Mucosa of rectum (tissue), 2 donors: ENCODE measurements at regions not wholly inside any gene's neighbourhood (a gene's known extent, or its start where the extent isn't known, plus 50 kb on each side); places are given as distances from the start of the nearest gene placed in this dataset.

Source experiments
- H3K27ac ChIP-seq, 2 donors: one replicate each; pipeline ENCODE4 v1.7.0; 2013; ENCODE audit warnings: inconsistent platforms in 2 of 2, low read depth in 2 of 2, low read length in 2 of 2
- H3K27me3 ChIP-seq, 2 donors: one replicate each; pipeline ENCODE4 v1.7.0; 2013; ENCODE audit warnings: low read length in 2 of 2; ENCODE audit not compliant: control insufficient read depth in 2 of 2, insufficient read depth in 2 of 2
- H3K36me3 ChIP-seq, 2 donors: one replicate each; pipeline ENCODE4 v1.7.0; 2013; ENCODE audit warnings: low read length in 2 of 2; ENCODE audit not compliant: control insufficient read depth in 2 of 2, insufficient read depth in 2 of 2
- H3K4me1 ChIP-seq, 2 donors: one replicate each; pipeline ENCODE4 v1.7.0; 2013; ENCODE audit warnings: low read length in 2 of 2, mild to moderate bottlenecking in 1 of 2; ENCODE audit not compliant: control insufficient read depth in 2 of 2, insufficient read depth in 2 of 2
- H3K4me3 ChIP-seq, 2 donors: one replicate each; pipeline ENCODE4 v1.7.0; 2013; ENCODE audit warnings: low read length in 2 of 2
- H3K9ac ChIP-seq, 2 donors: one replicate each; pipeline ENCODE4 v1.7.0; 2013; ENCODE audit warnings: low read length in 2 of 2, low read depth in 1 of 2, mild to moderate bottlenecking in 1 of 2
- H3K9me3 ChIP-seq, 2 donors: one replicate each; pipeline ENCODE4 v1.7.0; 2013; ENCODE audit warnings: low read length in 2 of 2; ENCODE audit not compliant: control insufficient read depth in 2 of 2
- donor health status: healthy.
- donor health status: Normal muscosa, but diverticular disease.

DNA sequence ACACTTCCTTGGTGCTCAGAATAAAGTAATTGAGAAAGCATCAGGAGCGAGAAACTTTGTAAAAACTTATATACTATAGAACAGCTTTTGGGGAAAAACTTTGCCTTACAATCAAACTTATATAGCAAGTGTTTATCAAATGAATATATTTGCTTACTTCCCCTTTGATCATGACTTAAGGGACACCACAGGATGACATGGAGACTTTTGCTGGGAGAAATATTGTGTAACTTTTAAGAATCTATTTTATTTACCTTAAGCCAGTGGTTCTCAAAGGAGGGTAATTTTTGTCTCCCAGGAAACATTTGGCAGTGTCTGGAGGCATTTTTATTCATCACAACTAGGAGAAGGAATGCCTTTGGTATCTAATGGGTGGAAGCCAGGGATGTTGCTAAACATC, 173.8 kb upstream of the HABP2 start:
- Histone ChIP-seq H3K27ac (no peak overlapping the region), H3K4me3 (no peak overlapping the region), H3K9me3 (no peaks in the 10 kb centered on the region)

DNA sequence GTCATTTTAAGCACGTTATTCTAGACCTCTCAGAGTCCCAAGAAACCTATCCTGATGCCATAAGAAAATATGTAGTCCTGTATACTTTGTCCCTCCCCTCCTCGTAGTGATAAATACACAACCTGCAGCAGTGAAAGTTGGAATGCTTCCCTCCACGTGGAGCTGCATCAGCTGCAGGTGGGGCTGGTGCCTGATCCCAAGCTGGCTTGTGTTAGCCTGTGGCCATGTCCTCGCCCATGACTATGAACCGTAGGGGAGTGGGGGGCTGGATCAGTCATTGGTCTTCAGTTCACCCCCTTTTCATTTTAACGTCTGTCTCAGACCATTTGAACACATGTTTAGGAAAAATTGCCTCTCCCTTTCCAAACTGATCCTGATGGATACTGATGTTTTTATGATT, 171.4 kb upstream of the HABP2 start:
- Histone ChIP-seq H3K36me3 (no peaks in the 10 kb centered on the region), H3K4me3 (no peak overlapping the region), H3K27me3 (no peaks in the 10 kb centered on the region), H3K4me1 (peaks cover 2 to 4% of the 10 kb centered on the region in 2 donors), H3K9me3 (no peaks in the 10 kb centered on the region), H3K27ac (no peak overlapping the region), H3K9ac (no peak overlapping the region)

More for the DNA sequence above, 173.8 kb upstream of the HABP2 start:
- H3K9ac ChIP-seq: no peak overlapping the region
- H3K4me1 ChIP-seq: no peaks in the 10 kb centered on the region
- peaks cover 0 to 2% of the 10 kb centered on the region in 2 donors for H3K27me3 ChIP-seq
- H3K36me3 ChIP-seq: no peaks in the 10 kb centered on the region

DNA sequence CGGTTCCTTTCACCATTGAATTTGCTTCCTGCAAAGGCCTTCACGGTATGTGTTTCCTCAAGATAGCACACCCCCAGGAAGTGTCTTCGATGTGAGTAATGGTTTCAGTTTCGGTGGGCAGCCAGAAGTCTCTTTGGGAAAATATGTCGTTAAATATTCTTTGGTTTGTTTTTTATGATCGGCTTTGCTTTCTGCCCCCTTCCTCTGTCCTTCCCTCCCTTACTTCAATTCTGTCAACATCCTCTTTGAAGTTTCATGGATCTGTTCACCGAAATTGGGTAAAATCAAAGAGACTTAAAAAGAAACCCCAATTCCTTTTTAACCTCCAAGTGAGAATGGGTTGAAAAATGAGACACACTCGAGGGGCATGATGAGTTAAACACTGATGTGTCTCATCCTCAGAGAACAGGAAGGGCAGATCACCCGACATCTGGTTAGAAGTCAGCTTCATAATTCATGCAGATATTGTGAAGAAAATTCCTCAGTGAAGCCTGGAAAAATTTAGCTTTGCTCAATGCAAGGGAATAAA, 170.8 kb upstream of the HABP2 start:
- H3K36me3 ChIP-seq: no peaks in the 10 kb centered on the region
- no peaks in the 10 kb centered on the region for H3K9me3 ChIP-seq
- peak overlapping the region; percentile 31 to 35 for H3K27ac ChIP-seq
- no peak overlapping the region for H3K9ac ChIP-seq
- peaks cover 2 to 4% of the 10 kb centered on the region in 2 donors for H3K4me1 ChIP-seq
- H3K4me3 ChIP-seq: peak overlapping the region; percentile 27 to 59
- H3K27me3 ChIP-seq: no peaks in the 10 kb centered on the region

DNA sequence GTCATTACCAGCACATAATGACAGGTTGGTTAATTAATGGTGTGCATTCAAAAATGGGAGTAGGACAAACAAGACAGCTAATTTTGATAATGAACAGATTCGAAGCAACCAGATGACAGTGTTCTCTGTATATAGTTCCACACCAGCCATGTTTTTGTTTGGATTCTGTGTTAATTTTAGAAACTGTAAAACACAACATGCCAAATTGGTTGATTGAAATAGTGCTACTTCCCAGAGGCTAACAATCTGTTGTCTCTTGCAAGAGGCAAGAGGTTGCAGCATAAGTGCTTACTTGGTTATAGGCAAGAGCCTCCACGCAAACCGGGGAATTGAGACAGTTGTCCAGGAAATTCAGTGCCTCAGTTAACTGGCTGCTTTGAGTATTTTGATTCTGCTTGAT, 170.2 kb upstream of the HABP2 start:
- no peak overlapping the region for H3K27ac ChIP-seq

DNA sequence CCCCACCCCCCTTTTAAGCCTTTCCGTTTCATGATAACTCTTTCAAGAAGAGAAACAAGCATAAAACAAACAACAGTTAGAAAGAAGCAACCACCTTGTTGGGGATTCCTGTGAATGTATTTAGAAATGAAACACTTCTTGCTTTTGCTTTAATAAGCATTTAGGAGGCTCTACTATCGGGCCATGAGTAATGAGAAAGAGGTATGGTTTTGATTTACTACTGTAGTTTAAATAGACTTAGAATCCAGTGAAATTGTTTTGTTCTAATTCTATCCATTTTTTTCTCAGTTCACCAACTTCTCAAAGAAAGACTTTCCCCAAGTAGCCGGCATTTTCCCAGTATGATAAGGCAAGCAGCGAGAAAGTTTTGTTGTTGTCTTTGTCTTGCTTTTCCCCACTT, 168.7 kb upstream of the HABP2 start:
- Histone ChIP-seq H3K9me3 (no peaks in the 10 kb centered on the region), H3K4me1 (peaks cover 2 to 4% of the 10 kb centered on the region in 2 donors), H3K9ac (no peak overlapping the region), H3K4me3 (no peak overlapping the region), H3K27me3 (no peaks in the 10 kb centered on the region), H3K27ac (no peak overlapping the region), H3K36me3 (no peaks in the 10 kb centered on the region)

More for the DNA sequence above, 170.2 kb upstream of the HABP2 start:
- Histone ChIP-seq H3K4me1 (peaks cover 2 to 4% of the 10 kb centered on the region in 2 donors), H3K4me3 (no peak overlapping the region), H3K9ac (no peak overlapping the region), H3K36me3 (no peaks in the 10 kb centered on the region), H3K9me3 (no peaks in the 10 kb centered on the region), H3K27me3 (no peaks in the 10 kb centered on the region)

DNA sequence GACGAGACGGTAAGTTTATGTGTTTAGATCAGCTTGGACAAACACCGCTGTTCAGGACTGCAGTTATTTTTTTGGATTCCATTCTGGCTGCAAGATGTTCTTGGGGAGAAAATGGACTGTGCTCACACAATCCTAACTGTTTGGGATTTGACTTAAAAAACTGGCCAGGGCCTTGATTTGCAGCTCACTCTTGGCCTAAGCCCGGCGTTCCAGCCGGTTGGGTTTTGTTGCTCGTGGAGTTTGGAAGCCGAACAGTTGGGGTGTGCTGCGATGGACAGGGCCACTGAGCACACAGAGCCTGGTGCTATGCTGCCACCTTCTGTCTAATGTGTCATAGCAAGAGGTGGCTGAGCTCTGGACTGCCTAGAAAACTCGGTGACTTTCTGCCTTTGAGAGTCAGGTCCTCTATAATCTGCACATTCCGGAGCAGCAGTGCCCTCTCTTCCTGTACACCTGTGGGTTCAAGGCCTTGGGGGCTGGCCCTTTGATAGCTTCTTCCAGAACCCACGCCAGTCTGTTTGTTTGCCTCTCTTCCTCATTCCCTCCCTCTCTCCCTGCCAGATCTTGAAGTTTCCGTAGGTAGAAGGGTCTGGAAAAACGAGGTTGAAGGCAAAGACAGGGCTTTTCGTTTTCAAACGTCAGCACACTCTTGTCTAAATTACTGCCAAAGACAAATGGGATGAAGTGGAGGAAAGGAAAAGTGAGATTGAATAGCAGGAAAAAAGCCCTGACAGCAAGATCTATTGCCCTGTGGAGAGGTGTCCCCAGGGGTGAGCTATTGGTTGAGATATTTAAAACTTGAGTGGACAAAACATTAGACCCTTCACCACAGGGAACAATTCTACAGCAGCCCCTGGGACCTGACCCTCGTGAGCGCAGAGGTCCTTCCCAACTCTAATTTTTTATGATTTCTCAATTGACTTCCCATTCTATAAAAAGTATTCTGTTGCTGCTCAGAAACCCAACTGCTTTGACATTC, 167.5 kb upstream of the HABP2 start:
- no peaks in the 10 kb centered on the region for H3K9me3 ChIP-seq
- no peaks in the 10 kb centered on the region for H3K36me3 ChIP-seq
- peaks cover 2 to 4% of the 10 kb centered on the region in 2 donors for H3K4me1 ChIP-seq
- H3K27ac ChIP-seq: no peak overlapping the region
- H3K27me3 ChIP-seq: no peaks in the 10 kb centered on the region
- no peak overlapping the region for H3K9ac ChIP-seq
- H3K4me3 ChIP-seq: no peak overlapping the region

DNA sequence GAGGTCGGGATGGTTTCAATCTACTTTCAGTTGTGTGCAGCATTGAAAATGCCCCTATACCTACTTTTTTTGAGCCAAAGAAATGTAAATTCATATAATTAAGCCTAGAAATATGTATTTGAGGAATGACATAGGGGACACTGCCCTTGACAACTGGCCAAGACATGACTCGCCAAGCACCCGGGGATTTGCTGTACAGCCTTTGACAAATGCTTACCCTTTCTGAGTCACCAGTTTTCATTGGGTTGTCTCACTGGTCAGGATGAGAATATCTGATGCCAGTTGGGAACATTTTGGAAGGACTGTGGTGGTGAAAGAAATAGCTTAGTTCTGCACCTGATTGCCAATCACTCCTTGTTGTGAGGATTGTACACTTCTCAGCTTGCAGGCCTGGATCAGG, 166.8 kb upstream of the HABP2 start:
- no peak overlapping the region for H3K27ac ChIP-seq
- H3K36me3 ChIP-seq: no peaks in the 10 kb centered on the region
- no peak overlapping the region for H3K4me3 ChIP-seq
- no peak overlapping the region for H3K9ac ChIP-seq
- H3K4me1 ChIP-seq: peaks cover 2 to 4% of the 10 kb centered on the region in 2 donors
- H3K9me3 ChIP-seq: no peaks in the 10 kb centered on the region
- no peaks in the 10 kb centered on the region for H3K27me3 ChIP-seq

DNA sequence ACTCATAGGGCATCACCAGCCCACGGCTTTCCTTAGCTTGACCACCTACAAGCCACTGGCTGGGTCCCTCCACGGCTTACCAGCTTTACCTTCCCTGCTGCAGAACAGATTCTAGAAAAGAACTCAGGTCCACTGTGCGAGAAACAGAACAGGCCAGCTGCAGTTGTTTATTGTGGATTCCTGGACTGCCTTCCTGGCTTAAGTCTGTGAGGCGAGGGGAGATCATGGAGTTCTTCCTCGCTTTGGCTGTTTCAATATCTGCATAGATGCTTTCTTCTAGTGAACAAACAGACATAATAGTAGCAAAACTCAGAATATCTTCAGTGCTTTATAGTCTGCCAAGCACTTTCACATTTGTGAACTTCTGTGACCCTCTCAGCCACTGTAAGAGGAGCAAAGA, 162.9 kb upstream of the HABP2 start:
- Histone ChIP-seq H3K27me3 (no peaks in the 10 kb centered on the region), H3K9ac (no peak overlapping the region), H3K4me3 (no peak overlapping the region), H3K4me1 (peaks cover 2 to 4% of the 10 kb centered on the region in 2 donors), H3K9me3 (no peaks in the 10 kb centered on the region), H3K36me3 (no peaks in the 10 kb centered on the region), H3K27ac (no peak overlapping the region)

DNA sequence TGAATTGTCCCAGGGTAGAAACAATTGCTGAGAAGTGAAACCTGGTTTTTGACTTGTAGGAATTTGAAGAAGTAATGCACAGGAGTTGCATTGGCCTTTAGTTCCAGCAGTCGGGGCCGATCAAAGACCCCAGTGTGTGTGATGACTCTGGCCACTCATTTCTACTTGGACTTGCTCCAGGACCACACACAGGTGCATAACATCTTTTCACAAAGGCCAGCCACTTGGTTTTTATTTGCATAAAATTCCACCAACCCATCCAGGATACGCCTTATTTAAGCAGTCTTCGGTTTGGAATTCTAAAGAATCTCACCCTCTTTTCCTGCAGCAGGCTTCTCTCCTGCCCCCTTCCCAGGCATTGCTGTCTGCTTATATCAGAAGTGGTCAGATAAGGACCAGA, 162.0 kb upstream of the HABP2 start:
- H3K4me3 ChIP-seq: no peak overlapping the region
- H3K27me3 ChIP-seq: no peaks in the 10 kb centered on the region
- H3K9ac ChIP-seq: no peak overlapping the region
- H3K4me1 ChIP-seq: no peaks in the 10 kb centered on the region
- no peaks in the 10 kb centered on the region for H3K36me3 ChIP-seq
- no peak overlapping the region for H3K27ac ChIP-seq
- no peaks in the 10 kb centered on the region for H3K9me3 ChIP-seq

DNA sequence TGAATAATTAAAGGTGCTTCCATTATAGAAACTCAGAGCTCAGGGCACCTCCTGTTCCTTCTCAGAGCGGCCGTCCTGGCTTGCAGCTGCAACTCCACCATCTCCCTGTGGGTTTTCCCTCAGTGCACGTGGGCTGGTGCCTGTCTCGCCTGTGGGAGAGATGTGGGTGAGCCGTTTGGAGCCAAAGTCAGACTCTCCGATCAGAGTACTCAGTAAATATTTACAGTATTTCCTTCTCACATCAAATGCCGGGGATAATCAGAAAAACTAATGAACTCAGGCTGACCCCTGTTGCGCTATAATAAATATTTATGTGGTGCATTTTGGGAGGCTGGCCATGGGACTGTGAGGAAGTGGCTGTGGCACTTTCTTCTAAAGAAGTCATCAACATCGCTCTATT, 155.8 kb upstream of the HABP2 start:
- Histone ChIP-seq H3K27ac (no peak overlapping the region), H3K9ac (no peak overlapping the region), H3K4me3 (no peak overlapping the region), H3K27me3 (no peaks in the 10 kb centered on the region), H3K36me3 (no peaks in the 10 kb centered on the region), H3K9me3 (no peaks in the 10 kb centered on the region), H3K4me1 (no peaks in the 10 kb centered on the region)
